Activated effector memory CD4-positive, alpha-beta T cell treated with anti-CD3 and anti-CD28 coated beads, Interleukin-2, amount 50 U/mL, for 16 hours (primary cell): ENCODE measurements at regions not wholly inside any gene's neighbourhood (a gene's known extent, or its start where the extent isn't known, plus 50 kb on each side); places are given as distances from the start of the nearest gene placed in this dataset.

ENCODE experiments used
- DNase-seq: peaks from one replicate; pipeline ENCODE4 v3.0.0-alpha.2; 2020

GRCh38 chr16:51759329-51759728, 608.3 kb upstream of the SALL1 start:
- DNase-seq, result no peak

- DNase-seq, result no peak
These were observed 606.9 kb upstream of the SALL1 start for GRCh38 chr16:51757921-51758479.

DNA sequence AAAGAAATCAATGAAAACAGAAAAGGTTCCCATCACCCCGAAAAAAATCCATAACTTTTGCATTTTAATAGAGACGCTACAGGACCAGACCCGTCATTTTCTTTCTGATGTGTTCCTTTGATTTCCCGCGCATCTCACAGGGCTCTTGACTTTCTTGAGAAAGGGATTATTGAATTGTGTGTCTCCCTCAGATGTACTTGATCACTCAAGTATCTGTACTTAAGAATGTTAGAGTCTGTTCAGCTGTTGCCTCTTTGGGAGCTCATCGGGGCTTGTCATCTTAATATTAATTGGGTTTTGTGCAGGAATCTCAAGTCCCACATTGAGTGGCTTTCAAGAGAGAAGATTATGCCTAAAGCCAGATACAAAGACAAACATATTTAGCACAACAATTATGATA, 606.4 kb upstream of the SALL1 start:
- DNase-seq, result no peak

DNA sequence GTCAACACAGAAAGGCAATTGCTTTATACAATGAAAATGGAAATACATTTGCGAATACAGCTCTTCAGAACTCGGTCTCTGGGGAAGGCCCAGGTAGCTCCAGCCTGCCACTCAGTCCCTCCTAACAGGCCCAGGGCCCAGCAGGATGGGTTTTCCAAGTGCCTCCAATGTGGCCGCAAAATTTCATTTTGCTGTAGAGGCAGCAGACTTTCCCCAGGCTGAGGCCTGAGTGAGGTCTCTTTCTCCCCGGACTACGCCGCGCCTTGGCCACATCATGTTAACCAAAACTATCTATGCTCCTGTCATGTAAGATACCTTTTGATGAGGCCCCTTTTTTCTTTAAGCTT, 606.0 kb upstream of the SALL1 start:
- no peak for DNase-seq

DNA sequence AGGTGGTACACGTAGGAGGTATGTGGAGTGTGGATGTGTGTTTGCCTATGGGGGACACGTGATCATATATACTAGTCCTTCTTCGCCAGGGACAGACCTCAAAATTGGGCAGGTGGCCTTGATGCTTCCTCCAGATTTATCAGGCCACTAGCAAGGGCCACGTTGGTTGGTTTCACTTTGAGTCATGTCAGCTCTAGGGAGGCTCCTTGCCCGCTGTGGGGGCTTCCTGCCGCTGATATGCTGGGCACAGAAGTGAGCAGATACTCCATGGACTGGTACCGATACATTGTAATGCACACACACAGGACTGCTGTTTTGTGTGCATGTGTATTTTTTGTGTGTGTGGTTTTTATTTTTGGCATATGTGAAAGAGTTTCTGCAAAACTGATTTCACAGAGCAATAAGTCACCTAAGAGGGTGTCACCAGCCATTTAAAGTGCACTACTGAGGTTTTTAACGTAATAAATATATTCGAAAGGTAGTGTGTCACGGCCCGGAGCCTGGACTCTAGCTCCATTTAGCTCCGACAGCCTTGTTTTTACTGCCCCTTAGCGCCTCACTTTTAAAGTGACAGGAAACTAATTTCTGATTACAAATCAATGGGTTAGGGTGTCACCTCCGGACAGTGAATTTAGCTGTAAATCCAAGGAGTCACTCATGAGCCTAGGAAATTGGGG, 605.5 kb upstream of the SALL1 start:
- DNase-seq, result no peak

DNA sequence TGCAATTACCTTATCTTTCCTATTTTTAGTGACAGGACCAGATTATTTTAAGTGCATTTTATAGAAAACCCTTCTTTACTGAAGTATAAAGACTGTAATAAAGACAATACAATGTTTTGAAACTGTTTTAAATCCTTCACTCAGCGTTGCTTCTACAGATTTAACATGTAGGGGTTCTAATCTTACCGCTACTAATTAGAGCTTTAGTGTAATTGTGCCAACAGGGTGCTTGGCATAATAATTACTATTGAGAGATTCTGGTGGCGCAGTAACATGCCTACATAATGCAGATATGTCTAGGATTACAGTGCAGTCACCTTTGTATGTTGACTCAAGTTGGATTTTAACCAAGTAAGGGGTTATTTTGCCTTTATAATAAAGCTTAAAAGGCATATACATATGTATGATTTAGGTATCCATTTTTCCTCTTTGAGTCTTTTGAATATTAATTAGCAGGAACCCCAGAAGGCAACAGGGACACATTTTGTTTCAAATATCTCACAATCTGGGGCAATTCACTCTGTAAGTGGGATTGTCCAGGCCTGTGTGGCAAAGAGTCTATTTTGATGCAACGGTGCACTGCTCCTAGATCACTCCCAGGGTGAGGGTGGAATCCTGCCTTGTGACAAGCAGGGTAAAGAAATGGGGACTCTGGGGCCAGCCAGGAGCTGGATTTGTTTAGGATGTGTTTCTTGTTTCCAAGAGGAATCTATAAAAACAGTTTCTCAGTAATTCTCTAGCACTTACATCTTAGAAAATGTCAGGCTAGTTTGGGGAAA, 604.7 kb upstream of the SALL1 start:
- no peak for DNase-seq

DNA sequence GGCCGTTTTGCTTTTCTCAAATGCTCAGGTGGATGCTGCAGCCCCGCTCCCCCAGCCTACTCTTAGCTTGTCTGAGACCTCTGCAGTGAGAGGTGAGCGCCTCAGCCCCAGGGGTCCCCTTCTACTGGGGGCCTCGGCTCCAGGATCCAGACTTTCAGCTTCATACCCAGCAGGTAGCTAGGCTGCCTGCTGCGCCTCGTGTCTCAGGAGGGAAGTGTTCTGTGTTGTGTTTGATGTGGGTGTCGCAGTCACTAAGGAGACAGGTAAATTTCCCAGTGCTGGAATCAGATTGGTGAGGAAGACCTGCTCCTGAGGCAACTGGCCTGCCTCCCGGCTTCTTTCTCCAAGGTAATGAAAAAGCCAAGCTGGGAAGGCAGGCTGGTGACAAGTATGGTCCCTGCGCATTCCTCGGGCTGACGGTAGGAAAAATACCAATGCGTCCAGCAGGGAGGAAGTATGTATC, 604.0 kb upstream of the SALL1 start:
- DNase-seq, result no peak

DNA sequence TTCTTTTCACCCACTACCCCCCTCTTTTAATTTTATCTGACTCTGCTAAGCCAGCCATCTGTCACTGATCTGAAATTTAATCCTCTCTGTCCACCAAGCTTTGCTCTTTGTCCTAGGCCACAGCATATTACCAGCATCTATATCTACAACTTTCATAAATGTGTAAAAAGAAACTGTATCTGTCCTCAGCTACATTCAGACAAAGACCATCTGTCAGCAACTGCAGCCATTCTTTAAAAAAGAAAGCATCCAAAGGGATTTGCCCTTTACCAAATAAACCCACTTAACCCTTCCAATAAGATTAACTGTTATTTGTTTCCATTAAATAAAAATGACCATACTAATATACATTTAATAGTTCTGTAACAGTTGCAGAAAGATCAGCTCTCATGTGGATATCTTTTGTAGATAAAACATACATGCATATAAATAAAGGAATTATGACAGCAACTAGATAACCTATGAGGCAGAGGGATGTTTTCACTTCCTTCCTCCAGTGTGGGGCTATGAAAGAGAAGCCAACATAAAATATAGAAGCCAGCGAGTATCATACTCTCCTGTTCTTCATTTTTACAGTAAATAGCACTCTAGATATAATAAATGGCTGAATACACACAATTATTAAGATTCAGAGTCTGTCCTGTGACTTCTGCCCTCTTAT, 602.5 kb upstream of the SALL1 start:
- no peak for DNase-seq

- no peak for DNase-seq
These were observed 601.4 kb upstream of the SALL1 start for GRCh38 chr16:51752438-51752995.

DNA sequence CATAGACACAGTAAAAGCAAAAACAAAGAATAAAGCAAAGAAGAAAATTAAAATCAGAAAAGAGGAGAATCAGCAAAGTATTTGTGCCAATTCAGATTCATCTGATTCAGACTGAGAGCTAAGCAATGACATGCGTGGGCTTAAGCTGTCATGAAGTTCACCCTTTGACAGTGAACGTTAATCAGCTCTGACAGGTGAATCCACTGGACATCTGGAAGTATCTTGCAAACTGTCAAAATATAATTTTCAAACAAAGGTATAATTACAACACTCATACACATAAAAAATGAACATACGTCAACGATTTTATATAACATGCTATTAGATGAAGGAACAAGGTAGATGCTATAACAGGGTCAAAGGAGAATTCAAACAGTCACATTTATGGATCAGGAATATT, 596.3 kb upstream of the SALL1 start:
- no peak for DNase-seq

GRCh38 chr16:51734220-51734619, 583.1 kb upstream of the SALL1 start:
- no peak for DNase-seq

DNA sequence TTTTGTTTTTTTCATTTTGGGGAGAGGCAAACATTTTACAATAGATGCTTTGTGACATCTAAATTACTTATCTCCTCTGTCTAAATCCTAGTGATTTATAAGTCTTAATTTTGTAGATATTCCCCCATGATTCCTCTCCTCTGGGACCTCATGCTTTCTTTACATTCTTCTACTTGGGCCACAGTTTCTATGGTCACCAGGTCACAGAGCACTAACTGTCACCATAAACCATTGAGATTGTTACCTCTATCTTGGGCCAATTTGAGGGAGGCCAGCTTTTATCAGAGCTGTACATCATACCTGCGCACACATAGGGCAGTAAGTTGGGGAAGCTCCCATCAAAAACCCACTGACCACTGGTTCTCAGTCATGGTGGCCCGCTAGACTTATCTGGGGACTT, 582.1 kb upstream of the SALL1 start:
- no peak for DNase-seq

- DNase-seq, result no peak
These were observed 580.1 kb upstream of the SALL1 start for GRCh38 chr16:51731160-51731559.

DNA sequence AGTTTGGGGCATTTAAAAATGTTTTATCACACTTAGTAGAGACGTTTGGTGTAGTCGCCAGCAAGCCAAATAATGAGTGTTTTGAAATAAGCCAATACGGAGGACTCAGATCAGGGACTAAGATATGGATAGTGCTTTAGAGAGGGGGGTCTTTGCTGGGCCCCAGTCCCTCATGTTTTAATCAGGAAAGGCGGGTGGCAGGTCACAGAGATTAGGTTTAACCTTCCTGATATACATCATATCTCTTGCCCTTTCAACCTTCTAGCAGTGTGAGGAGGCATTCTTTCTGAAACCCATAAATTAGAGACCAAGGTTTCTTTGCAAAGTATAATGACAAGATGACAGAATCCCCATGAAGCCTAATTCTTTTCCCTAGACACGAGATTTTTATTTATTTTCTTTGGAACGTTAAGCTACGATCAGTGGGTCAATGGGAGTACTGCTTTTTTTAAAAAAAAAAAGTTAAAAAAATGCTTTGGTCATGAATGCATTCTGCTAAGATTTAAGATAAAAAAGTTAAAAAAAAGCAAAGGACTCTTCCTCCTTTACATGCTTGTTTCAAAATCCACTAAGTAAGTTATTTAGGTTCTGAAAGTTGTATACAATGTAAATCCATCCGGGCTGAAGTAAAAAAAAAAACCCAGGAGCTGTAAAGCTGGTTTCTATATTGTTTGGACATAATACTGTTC, 572.1 kb upstream of the SALL1 start:
- DNase-seq, result no peak

- DNase-seq, result no peak
These were observed 571.4 kb upstream of the SALL1 start for GRCh38 chr16:51722467-51722866.

- no peak for DNase-seq
These were observed 568.3 kb upstream of the SALL1 start for GRCh38 chr16:51719376-51719775.

GRCh38 chr16:51716195-51716594, 565.1 kb upstream of the SALL1 start:
- DNase-seq, result no peak

GRCh38 chr16:51713502-51713901, 562.4 kb upstream of the SALL1 start:
- no peak for DNase-seq

DNA sequence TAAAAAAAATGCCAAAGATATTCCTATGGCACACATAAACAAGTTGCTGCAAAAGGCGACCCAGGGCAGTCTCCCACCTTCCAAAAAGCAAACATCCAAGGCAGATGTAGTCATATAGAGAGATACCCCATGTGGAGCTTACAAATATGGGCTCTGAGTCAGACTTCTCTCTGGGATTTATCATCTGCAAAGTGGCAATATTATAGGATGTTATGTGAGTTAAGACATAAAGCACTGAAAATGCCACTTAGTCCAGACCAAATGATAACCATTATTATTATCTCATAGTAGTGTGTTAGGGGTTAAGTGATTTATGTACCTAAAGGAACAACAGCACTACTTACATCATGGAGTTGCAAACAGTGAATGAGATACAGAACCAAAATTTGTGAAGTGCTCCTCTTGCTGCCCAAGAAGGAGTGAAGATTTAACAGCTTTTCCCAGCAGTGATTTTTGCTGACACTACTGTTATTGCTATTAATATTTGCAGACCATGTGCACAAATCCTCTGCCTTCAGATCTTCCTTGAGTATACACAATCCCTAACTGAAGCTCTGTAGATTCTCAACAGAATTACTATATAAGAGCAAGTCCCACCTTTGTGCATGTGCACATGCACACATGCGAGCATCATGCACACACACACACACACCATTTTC, 560.0 kb upstream of the SALL1 start:
- DNase-seq, result no peak

- no peak for DNase-seq
These were observed 559.1 kb upstream of the SALL1 start for GRCh38 chr16:51710186-51710585.

- DNase-seq, result no peak
These were observed 557.8 kb upstream of the SALL1 start for GRCh38 chr16:51708861-51709260.

DNA sequence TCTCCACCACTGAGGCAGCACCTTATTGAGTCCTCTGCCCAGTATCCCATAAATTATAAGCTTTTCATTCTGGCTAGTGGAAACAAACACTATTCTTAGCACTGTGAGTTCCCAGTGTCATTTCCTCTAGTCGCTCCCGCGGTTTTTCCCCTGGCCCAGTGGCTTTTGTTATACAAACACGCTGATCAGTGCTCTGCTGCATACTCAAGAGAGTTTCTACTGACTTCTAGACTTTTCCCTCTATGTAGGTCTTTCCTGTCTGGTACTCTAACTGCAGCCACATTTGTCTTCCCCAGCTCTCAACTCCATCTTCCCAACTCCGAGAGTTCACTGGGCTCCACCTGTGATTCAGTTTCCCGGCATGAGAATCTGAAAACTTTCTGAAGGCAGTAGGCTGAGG, 556.6 kb upstream of the SALL1 start:
- no peak for DNase-seq
